ENCODE measurements at regions not wholly inside any gene's neighbourhood (a gene's known extent, or its start where the extent isn't known, plus 50 kb on each side); places are given as distances from the start of the nearest gene placed in this dataset.

- TF ChIP-seq EP300 (IDR thresholded peaks at IDR 0.05; ENCODE audit: borderline replicate concordance) (peak; percentile 50; the same call in 1 of the 2 replicates), TEAD4 (IDR thresholded peaks at IDR 0.05) (peak; percentile 69), TCF12 (IDR thresholded peaks at IDR 0.05; ENCODE audit: low read depth) (0 out of 2 replicates have a peak, but pooled peaks have one; percentile 23), CREB1 (IDR thresholded peaks at IDR 0.05; ENCODE audit: low read depth) (no peak), NFIC (IDR thresholded peaks at IDR 0.05) (peak; percentile 26; the same call in 1 of the 2 replicates), MAX (IDR thresholded peaks at IDR 0.05) (no peak)
Observed at GRCh38 chr3:99128725-99129505, 227.4 kb upstream of the DCBLD2 start.

DNA sequence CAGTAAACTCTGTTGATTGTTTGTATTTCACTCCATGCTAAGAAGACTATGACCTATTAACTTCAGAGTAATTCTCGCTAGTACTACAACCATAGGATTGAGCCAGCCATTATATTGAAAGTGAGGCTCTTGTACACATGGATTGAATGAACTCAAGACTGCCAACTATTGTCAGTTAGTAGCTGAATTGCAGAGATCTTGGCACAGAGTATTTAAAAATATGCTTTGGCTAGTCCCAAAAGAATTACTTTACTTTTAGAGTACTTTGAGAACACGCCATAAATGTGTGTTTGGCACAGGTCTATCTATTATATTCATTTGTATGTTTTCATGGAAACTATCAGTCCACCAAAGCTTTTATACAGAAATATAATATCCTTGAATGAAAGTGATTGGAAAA, 226.7 kb upstream of the DCBLD2 start:
- TF ChIP-seq MAX (IDR thresholded peaks at IDR 0.05) (no peak), FOXM1 (IDR thresholded peaks at IDR 0.05; ENCODE audit: borderline replicate concordance, low read depth) (no peak), RAD21 (IDR thresholded peaks at IDR 0.05; ENCODE audit: low read depth) (no peak), CREB1 (IDR thresholded peaks at IDR 0.05; ENCODE audit: low read depth) (no peak), EGR1 (IDR thresholded peaks at IDR 0.05) (no peak), TAF1 (IDR thresholded peaks at IDR 0.05; ENCODE audit: low read depth) (no peak), NFIC (IDR thresholded peaks at IDR 0.05) (no peak), TCF12 (IDR thresholded peaks at IDR 0.05; ENCODE audit: low read depth) (no peak), TEAD4 (IDR thresholded peaks at IDR 0.05) (no peak), EP300 (IDR thresholded peaks at IDR 0.05; ENCODE audit: borderline replicate concordance) (no peak), CEBPB (IDR thresholded peaks at IDR 0.05) (no peak), ZBTB7A (IDR thresholded peaks at IDR 0.05; ENCODE audit: low read depth) (no peak), YY1 (IDR thresholded peaks at IDR 0.05; ENCODE audit: low read depth) (no peak), USF1 (IDR thresholded peaks at IDR 0.05) (no peak)
- TF ChIP-seq, protein P1, sequence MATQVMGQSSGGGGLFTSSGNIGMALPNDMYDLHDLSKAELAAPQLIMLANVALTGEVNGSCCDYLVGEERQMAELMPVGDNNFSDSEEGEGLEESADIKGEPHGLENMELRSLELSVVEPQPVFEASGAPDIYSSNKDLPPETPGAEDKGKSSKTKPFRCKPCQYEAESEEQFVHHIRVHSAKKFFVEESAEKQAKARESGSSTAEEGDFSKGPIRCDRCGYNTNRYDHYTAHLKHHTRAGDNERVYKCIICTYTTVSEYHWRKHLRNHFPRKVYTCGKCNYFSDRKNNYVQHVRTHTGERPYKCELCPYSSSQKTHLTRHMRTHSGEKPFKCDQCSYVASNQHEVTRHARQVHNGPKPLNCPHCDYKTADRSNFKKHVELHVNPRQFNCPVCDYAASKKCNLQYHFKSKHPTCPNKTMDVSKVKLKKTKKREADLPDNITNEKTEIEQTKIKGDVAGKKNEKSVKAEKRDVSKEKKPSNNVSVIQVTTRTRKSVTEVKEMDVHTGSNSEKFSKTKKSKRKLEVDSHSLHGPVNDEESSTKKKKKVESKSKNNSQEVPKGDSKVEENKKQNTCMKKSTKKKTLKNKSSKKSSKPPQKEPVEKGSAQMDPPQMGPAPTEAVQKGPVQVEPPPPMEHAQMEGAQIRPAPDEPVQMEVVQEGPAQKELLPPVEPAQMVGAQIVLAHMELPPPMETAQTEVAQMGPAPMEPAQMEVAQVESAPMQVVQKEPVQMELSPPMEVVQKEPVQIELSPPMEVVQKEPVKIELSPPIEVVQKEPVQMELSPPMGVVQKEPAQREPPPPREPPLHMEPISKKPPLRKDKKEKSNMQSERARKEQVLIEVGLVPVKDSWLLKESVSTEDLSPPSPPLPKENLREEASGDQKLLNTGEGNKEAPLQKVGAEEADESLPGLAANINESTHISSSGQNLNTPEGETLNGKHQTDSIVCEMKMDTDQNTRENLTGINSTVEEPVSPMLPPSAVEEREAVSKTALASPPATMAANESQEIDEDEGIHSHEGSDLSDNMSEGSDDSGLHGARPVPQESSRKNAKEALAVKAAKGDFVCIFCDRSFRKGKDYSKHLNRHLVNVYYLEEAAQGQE (IDR thresholded peaks at IDR 0.05; ENCODE audit: low read depth), result no peak

GRCh38 chr3:99126316-99126715, 224.8 kb upstream of the DCBLD2 start:
- TF ChIP-seq CREB1 (IDR thresholded peaks at IDR 0.05; ENCODE audit: low read depth) (no peak), MAX (IDR thresholded peaks at IDR 0.05) (no peak), EP300 (IDR thresholded peaks at IDR 0.05; ENCODE audit: borderline replicate concordance) (no peak), EGR1 (IDR thresholded peaks at IDR 0.05) (no peak), TCF12 (IDR thresholded peaks at IDR 0.05; ENCODE audit: low read depth) (no peak), FOXM1 (IDR thresholded peaks at IDR 0.05; ENCODE audit: borderline replicate concordance, low read depth) (no peak), TEAD4 (IDR thresholded peaks at IDR 0.05) (no peak), NFIC (IDR thresholded peaks at IDR 0.05) (no peak), USF1 (IDR thresholded peaks at IDR 0.05) (no peak), TAF1 (IDR thresholded peaks at IDR 0.05; ENCODE audit: low read depth) (no peak)

GRCh38 chr3:99119385-99119784, 217.9 kb upstream of the DCBLD2 start:
- TF ChIP-seq EGR1 (IDR thresholded peaks at IDR 0.05) (no peak), MAX (IDR thresholded peaks at IDR 0.05) (no peak), TEAD4 (IDR thresholded peaks at IDR 0.05) (no peak), ZBTB7A (IDR thresholded peaks at IDR 0.05; ENCODE audit: low read depth) (no peak), EP300 (IDR thresholded peaks at IDR 0.05; ENCODE audit: borderline replicate concordance) (no peak), CEBPB (IDR thresholded peaks at IDR 0.05) (no peak), FOXM1 (IDR thresholded peaks at IDR 0.05; ENCODE audit: borderline replicate concordance, low read depth) (no peak), YY1 (IDR thresholded peaks at IDR 0.05; ENCODE audit: low read depth) (no peak), USF1 (IDR thresholded peaks at IDR 0.05) (no peak), CREB1 (IDR thresholded peaks at IDR 0.05; ENCODE audit: low read depth) (no peak), NFIC (IDR thresholded peaks at IDR 0.05) (no peak), TAF1 (IDR thresholded peaks at IDR 0.05; ENCODE audit: low read depth) (no peak), RAD21 (IDR thresholded peaks at IDR 0.05; ENCODE audit: low read depth) (no peak), TCF12 (IDR thresholded peaks at IDR 0.05; ENCODE audit: low read depth) (no peak)
- TF ChIP-seq, protein P1 (IDR thresholded peaks at IDR 0.05; ENCODE audit: low read depth), result no peak

Measured in Ishikawa (cell line).